Epithelial cell of esophagus (primary cell): ENCODE measurements at regions not wholly inside any gene's neighbourhood (a gene's known extent, or its start where the extent isn't known, plus 50 kb on each side); places are given as distances from the start of the nearest gene placed in this dataset.
"Not testable (repeated sequence)": the region's sequence is repeated elsewhere in the genome, so short reads cannot be mapped to it uniquely, and the experiment has no call there.

Source experiments
- DNase-seq: peaks from one replicate; pipeline ENCODE4 v3.0.0; 2010; ENCODE audit warnings: low read depth
- H3K4me3 ChIP-seq: 2 replicates; pipeline ENCODE4 v1.5.1; 2011; ENCODE audit warnings: mild to moderate bottlenecking, low read length, control low read depth
- CTCF ChIP-seq: IDR thresholded peaks from 2 replicates; pipeline ENCODE4 v1.5.1; 2011; ENCODE audit warnings: low read depth, mild to moderate bottlenecking, low read length, control low read depth, inconsistent platforms; ENCODE audit not compliant: insufficient read depth; ENCODE audit errors: missing control alignments

GRCh38 chr3:182410051-182410450, 383.3 kb upstream of the ATP11B start:
- DNase-seq: no peak
- no peak overlapping the region for H3K4me3 ChIP-seq
- TF ChIP-seq CTCF: no peak

- no peak overlapping the region for H3K4me3 ChIP-seq
- peak; percentile 95 for DNase-seq
- no peak for TF ChIP-seq CTCF
Observed at GRCh38 chr3:182412066-182412465, 381.2 kb upstream of the ATP11B start.

- no peak overlapping the region for H3K4me3 ChIP-seq
- no peak for DNase-seq
- no peak for TF ChIP-seq CTCF
Observed at GRCh38 chr3:182413061-182413460, 380.2 kb upstream of the ATP11B start.

GRCh38 chr3:182413682-182414081, 379.6 kb upstream of the ATP11B start:
- DNase-seq: no peak
- no peak for TF ChIP-seq CTCF
- no peak overlapping the region for H3K4me3 ChIP-seq

GRCh38 chr3:182414586-182414985, 378.7 kb upstream of the ATP11B start:
- TF ChIP-seq CTCF: no peak
- no peak for DNase-seq

GRCh38 chr3:182420741-182421140, 372.6 kb upstream of the ATP11B start:
- no peak for DNase-seq
- no peak for TF ChIP-seq CTCF

More at GRCh38 chr3:182414586-182414985, 378.7 kb upstream of the ATP11B start:
- H3K4me3 ChIP-seq: no peak overlapping the region

GRCh38 chr3:182424006-182424405, 369.3 kb upstream of the ATP11B start:
- no peak overlapping the region for H3K4me3 ChIP-seq
- no peak for TF ChIP-seq CTCF
- no peak for DNase-seq

More at GRCh38 chr3:182420741-182421140, 372.6 kb upstream of the ATP11B start:
- H3K4me3 ChIP-seq: no peak overlapping the region

- not testable (repeated sequence) for DNase-seq, H3K4me3 ChIP-seq
Observed at GRCh38 chr3:182425926-182426718, 367.2 kb upstream of the ATP11B start.

- DNase-seq, H3K4me3 ChIP-seq: not testable (repeated sequence)
Observed at GRCh38 chr3:182431972-182432371, 361.3 kb upstream of the ATP11B start.
